SK-N-SH (cell line): ENCODE measurements at regions not wholly inside any gene's neighbourhood (a gene's known extent, or its start where the extent isn't known, plus 50 kb on each side); places are given as distances from the start of the nearest gene placed in this dataset.

Source experiments
- CTCF ChIA-PET: fragments of 300-600, 350-600 bp; formaldehyde crosslinking; extraction: SDS; loops from one replicate; lab custom pipeline; 2021; lab: Yijun Ruan, JAX
- POLR2A ChIA-PET: fragments of 350-600 bp; sonication (Branson Sonifier 250); formaldehyde crosslinking; extraction: SDS; loops from one replicate; lab custom pipeline; 2020; ENCODE audit warnings: antibody characterized with exemption, inconsistent platforms; lab: Yijun Ruan, JAX
- DNase-seq: peaks from one replicate; pipeline ENCODE4 v3.0.0; 2012
- H2AFZ ChIP-seq: fragments of 200-600 bp; sonication (generic); 2 replicates; pipeline ENCODE4 v1.8.1; 2016; ENCODE audit warnings: antibody characterized with exemption, mild to moderate bottlenecking, low read depth
- H3F3A ChIP-seq: fragments of 200-600 bp; sonication (generic); replicated peaks from 2 replicates; pipeline ENCODE3; 2016; ENCODE audit warnings: antibody characterized with exemption, mild to moderate bottlenecking; ENCODE audit not compliant: insufficient read depth
- H3K27ac ChIP-seq, 2 experiments: fragments of 200-500 bp in 1 of 2; fragments of 200-600 bp in 1 of 2; sonication (Bioruptor generic) in 1 of 2; sonication (generic), shearing (Covaris generic) in 1 of 2; 2 replicates each; pipeline versions ENCODE4 v1.5.1 to v1.6.1; 2014 to 2016; ENCODE audit warnings: low read depth in 2 of 2, inconsistent platforms in 1 of 2, low read length in 1 of 2, mild to moderate bottlenecking in 1 of 2, mixed read lengths in 1 of 2
- H3K27me3 ChIP-seq: fragments of 200-600 bp; sonication (generic), shearing (Covaris generic); 2 replicates; pipeline ENCODE4 v1.6.1; 2016; ENCODE audit warnings: mixed run types; ENCODE audit not compliant: insufficient read depth
- H3K36me3 ChIP-seq, 2 experiments: fragments of 200-500 bp in 1 of 2; fragments of 200-600 bp in 1 of 2; sonication (Bioruptor generic) in 1 of 2; sonication (generic) in 1 of 2; replicated peaks in 1 of 2; 2 replicates each; pipeline versions ENCODE3 to v1.5.1; 2014 to 2016; ENCODE audit warnings: low read length in 1 of 2, mild to moderate bottlenecking in 1 of 2; ENCODE audit not compliant: insufficient read depth in 2 of 2, control insufficient read depth in 1 of 2
- H3K4me1 ChIP-seq, 2 experiments: fragments of 200-500 bp in 1 of 2; fragments of 200-600 bp in 1 of 2; sonication (Bioruptor generic) in 1 of 2; sonication (generic), shearing (Covaris generic) in 1 of 2; 2 replicates each; pipeline versions ENCODE4 v1.5.1 to v1.6.1; 2014 to 2016; ENCODE audit warnings: low read depth in 1 of 2, low read length in 1 of 2, mixed run types in 1 of 2; ENCODE audit not compliant: insufficient read depth in 2 of 2, control insufficient read depth in 1 of 2
- H3K4me2 ChIP-seq: fragments of 200-600 bp; sonication (generic), shearing (Covaris generic); 2 replicates; pipeline ENCODE4 v1.6.1; 2017; ENCODE audit warnings: mixed run types
- H3K4me3 ChIP-seq, 2 experiments: fragments of 200-500 bp in 1 of 2; fragments of 200-600 bp in 1 of 2; sonication (Bioruptor generic) in 1 of 2; sonication (generic), shearing (Covaris generic) in 1 of 2; 2 replicates each; pipeline versions ENCODE4 v1.5.1 to v1.8.1; 2014 to 2016; ENCODE audit warnings: low read depth in 2 of 2, inconsistent platforms in 1 of 2, low read length in 1 of 2, mild to moderate bottlenecking in 1 of 2, mixed read lengths in 1 of 2, moderate library complexity in 1 of 2
- H3K79me2 ChIP-seq: fragments of 200-600 bp; sonication (generic); 2 replicates; pipeline ENCODE4 v1.8.1; 2017; ENCODE audit warnings: mild to moderate bottlenecking; ENCODE audit not compliant: insufficient read depth
- H3K9ac ChIP-seq: fragments of 200-600 bp; sonication (generic); 2 replicates; pipeline ENCODE4 v1.6.1; 2017; ENCODE audit warnings: mixed run types
- H3K9me2 ChIP-seq: fragments of 200-600 bp; sonication (generic); 2 replicates; pipeline ENCODE4 v1.6.1; 2017; ENCODE audit warnings: mixed run types
- H3K9me3 ChIP-seq: fragments of 200-600 bp; sonication (generic); 2 replicates; pipeline ENCODE4 v1.6.1; 2017; ENCODE audit warnings: mixed run types, mild to moderate bottlenecking, moderate library complexity
- H4K20me1 ChIP-seq: fragments of 200-600 bp; sonication (generic); 2 replicates; pipeline ENCODE4 v1.6.1; 2017; ENCODE audit warnings: mild to moderate bottlenecking, mixed run types; ENCODE audit not compliant: insufficient read depth
- ELF1 ChIP-seq: IDR thresholded peaks from 2 replicates; pipeline ENCODE4 v1.4.0; 2012
- EZH2phosphoT487 ChIP-seq: fragments of 200-600 bp; sonication (generic); IDR thresholded peaks from 2 replicates; pipeline ENCODE4 v1.6.1; 2017; ENCODE audit warnings: low read depth, mixed run types, mild to moderate bottlenecking, antibody characterized with exemption, moderate library complexity, borderline replicate concordance
- FOSL2 ChIP-seq: IDR thresholded peaks from 2 replicates; pipeline ENCODE4 v1.4.0; 2012; ENCODE audit warnings: low read depth, mild to moderate bottlenecking, moderate library complexity, borderline replicate concordance
- FOXM1 ChIP-seq: IDR thresholded peaks from 2 replicates; pipeline ENCODE4 v1.4.0; 2012; ENCODE audit warnings: low read depth, mild to moderate bottlenecking
- GATA2 ChIP-seq: sonication (generic); formaldehyde crosslinking; IDR thresholded peaks from 2 replicates; pipeline ENCODE4 v1.5.0; 2020; ENCODE audit warnings: mild to moderate bottlenecking, missing genetic modification reagents
- MEF2A ChIP-seq: IDR thresholded peaks from 2 replicates; pipeline ENCODE4 v1.4.0; 2012; ENCODE audit warnings: low read depth, borderline replicate concordance
- MXI1 ChIP-seq: IDR thresholded peaks from 2 replicates; pipeline ENCODE4 v1.6.1; 2012; ENCODE audit warnings: mild to moderate bottlenecking, low read depth, low read length, improper control_type of control experiment
- POLR2AphosphoS5 ChIP-seq: IDR thresholded peaks from 2 replicates; pipeline ENCODE4 v1.6.1; 2012; ENCODE audit warnings: low read depth, low read length
- RAD21 ChIP-seq: IDR thresholded peaks from 2 replicates; pipeline ENCODE4 v1.6.1; 2012; ENCODE audit warnings: mild to moderate bottlenecking, low read length
- SIN3A ChIP-seq: IDR thresholded peaks from 2 replicates; pipeline ENCODE4 v1.6.1; 2012; ENCODE audit warnings: low read depth, mild to moderate bottlenecking, low read length, moderate library complexity, borderline replicate concordance
- SMC3 ChIP-seq: IDR thresholded peaks from 2 replicates; pipeline ENCODE4 v1.6.1; 2012; ENCODE audit warnings: low read depth, low read length, improper control_type of control experiment
- TCF12 ChIP-seq: IDR thresholded peaks from 2 replicates; pipeline ENCODE4 v1.4.0; 2012
- TEAD4 ChIP-seq: IDR thresholded peaks from 2 replicates; pipeline ENCODE4 v1.4.0; 2012; ENCODE audit warnings: mild to moderate bottlenecking, borderline replicate concordance; ENCODE audit not compliant: insufficient read depth
- WGBS: methylation state at CpG from one replicate; pipeline ENCODE4 v1.1.6; 2017; ENCODE audit warnings: low lambda C conversion rate; 5-methylcytosine and 5-hydroxymethylcytosine counted together
- TF ChIP-seq, protein P1 (sequence below): IDR thresholded peaks from 2 replicates; pipeline ENCODE4 v1.4.0; 2012; ENCODE audit warnings: low read depth, borderline replicate concordance
- TF ChIP-seq, protein P2 (sequence below): IDR thresholded peaks from 2 replicates; pipeline ENCODE4 v1.4.0; 2012; ENCODE audit warnings: low read depth, borderline replicate concordance
- TF ChIP-seq, protein P3 (sequence below): fragments of 150-350 bp; IDR thresholded peaks from 2 replicates; pipeline ENCODE4 v1.6.1; 2016; ENCODE audit warnings: mild to moderate bottlenecking, low read depth, low read length
- TF ChIP-seq, protein P4 (sequence below): IDR thresholded peaks from 2 replicates; pipeline ENCODE4; 2012
- TF ChIP-seq, protein P5 (sequence below): IDR thresholded peaks from 2 replicates; pipeline ENCODE4 v1.4.0; 2012; ENCODE audit warnings: low read depth
- TF ChIP-seq, protein P6 (sequence below): IDR thresholded peaks from 2 replicates; pipeline ENCODE4 v1.6.1; 2012; ENCODE audit warnings: mild to moderate bottlenecking, low read depth, low read length, moderate library complexity

DNA sequence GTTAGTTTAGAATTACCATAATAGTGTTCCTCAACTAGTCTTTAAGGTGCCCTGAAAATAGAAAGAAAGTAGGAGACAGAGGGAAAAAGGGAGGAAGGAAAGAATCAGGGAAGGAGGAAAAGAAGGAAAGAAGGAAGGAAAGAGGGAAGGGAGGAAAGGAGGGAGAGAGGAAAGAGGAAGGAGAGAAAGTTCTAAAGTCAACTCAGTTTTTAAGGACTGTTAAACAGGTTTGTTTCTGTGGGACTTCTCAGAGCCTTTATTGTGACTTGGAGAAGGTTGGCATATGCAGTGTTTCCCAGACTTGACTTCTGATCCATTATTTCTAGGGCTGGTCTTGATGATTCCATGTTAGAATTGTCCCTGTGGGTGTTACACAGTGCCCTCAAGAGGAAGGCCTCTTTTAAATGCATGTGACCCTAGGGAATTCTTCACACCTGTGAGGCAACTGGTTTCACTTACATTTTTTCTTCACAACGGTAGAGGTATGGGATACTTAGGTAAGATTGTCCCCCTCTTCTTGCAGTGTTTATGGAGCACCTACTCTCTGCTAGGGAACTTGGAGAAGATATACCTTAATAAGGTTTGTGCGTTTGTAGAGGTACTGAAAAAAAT, 132.7 kb upstream of the GMDS start:
- H2AFZ ChIP-seq, result no peak overlapping the region
- no peaks in the 10 kb centered on the region; a peak in 1 of 4 replicates for H3K4me1 ChIP-seq
- no peak overlapping the region for H3K27ac ChIP-seq
- ChIA-PET POLR2A (no interaction called here), CTCF (no interaction called here)
- WGBS, result 76% methylated on average over 2 of the region's 2 CpGs
- H3K4me3 ChIP-seq, result no peak overlapping the region
- H3K9ac ChIP-seq, result no peak overlapping the region
- no peaks in the 10 kb centered on the region for H3K9me2 ChIP-seq
- TF ChIP-seq TCF12 (no peak), EZH2phosphoT487 (no peak), FOSL2 (no peak), MEF2A (no peak), SMC3 (no peak), TEAD4 (no peak), ELF1 (no peak), SIN3A (no peak), GATA2 (CRISPR knock-in tag) (no peak), POLR2AphosphoS5 (no peak), RAD21 (no peak), MXI1 (no peak), FOXM1 (no peak)
- TF ChIP-seq, protein P1, sequence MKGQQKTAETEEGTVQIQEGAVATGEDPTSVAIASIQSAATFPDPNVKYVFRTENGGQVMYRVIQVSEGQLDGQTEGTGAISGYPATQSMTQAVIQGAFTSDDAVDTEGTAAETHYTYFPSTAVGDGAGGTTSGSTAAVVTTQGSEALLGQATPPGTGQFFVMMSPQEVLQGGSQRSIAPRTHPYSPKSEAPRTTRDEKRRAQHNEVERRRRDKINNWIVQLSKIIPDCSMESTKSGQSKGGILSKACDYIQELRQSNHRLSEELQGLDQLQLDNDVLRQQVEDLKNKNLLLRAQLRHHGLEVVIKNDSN, result no peak
- TF ChIP-seq, protein P2, sequence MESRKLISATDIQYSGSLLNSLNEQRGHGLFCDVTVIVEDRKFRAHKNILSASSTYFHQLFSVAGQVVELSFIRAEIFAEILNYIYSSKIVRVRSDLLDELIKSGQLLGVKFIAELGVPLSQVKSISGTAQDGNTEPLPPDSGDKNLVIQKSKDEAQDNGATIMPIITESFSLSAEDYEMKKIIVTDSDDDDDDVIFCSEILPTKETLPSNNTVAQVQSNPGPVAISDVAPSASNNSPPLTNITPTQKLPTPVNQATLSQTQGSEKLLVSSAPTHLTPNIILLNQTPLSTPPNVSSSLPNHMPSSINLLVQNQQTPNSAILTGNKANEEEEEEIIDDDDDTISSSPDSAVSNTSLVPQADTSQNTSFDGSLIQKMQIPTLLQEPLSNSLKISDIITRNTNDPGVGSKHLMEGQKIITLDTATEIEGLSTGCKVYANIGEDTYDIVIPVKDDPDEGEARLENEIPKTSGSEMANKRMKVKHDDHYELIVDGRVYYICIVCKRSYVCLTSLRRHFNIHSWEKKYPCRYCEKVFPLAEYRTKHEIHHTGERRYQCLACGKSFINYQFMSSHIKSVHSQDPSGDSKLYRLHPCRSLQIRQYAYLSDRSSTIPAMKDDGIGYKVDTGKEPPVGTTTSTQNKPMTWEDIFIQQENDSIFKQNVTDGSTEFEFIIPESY, result no peak
- TF ChIP-seq, protein P3, sequence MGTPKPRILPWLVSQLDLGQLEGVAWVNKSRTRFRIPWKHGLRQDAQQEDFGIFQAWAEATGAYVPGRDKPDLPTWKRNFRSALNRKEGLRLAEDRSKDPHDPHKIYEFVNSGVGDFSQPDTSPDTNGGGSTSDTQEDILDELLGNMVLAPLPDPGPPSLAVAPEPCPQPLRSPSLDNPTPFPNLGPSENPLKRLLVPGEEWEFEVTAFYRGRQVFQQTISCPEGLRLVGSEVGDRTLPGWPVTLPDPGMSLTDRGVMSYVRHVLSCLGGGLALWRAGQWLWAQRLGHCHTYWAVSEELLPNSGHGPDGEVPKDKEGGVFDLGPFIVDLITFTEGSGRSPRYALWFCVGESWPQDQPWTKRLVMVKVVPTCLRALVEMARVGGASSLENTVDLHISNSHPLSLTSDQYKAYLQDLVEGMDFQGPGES, result no peak
- TF ChIP-seq, protein P4, sequence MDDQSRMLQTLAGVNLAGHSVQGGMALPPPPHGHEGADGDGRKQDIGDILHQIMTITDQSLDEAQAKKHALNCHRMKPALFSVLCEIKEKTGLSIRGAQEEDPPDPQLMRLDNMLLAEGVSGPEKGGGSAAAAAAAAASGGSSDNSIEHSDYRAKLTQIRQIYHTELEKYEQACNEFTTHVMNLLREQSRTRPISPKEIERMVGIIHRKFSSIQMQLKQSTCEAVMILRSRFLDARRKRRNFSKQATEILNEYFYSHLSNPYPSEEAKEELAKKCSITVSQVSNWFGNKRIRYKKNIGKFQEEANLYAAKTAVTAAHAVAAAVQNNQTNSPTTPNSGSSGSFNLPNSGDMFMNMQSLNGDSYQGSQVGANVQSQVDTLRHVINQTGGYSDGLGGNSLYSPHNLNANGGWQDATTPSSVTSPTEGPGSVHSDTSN, result no peak
- TF ChIP-seq, protein P5, sequence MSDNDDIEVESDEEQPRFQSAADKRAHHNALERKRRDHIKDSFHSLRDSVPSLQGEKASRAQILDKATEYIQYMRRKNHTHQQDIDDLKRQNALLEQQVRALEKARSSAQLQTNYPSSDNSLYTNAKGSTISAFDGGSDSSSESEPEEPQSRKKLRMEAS, result no peak
- TF ChIP-seq, protein P6, sequence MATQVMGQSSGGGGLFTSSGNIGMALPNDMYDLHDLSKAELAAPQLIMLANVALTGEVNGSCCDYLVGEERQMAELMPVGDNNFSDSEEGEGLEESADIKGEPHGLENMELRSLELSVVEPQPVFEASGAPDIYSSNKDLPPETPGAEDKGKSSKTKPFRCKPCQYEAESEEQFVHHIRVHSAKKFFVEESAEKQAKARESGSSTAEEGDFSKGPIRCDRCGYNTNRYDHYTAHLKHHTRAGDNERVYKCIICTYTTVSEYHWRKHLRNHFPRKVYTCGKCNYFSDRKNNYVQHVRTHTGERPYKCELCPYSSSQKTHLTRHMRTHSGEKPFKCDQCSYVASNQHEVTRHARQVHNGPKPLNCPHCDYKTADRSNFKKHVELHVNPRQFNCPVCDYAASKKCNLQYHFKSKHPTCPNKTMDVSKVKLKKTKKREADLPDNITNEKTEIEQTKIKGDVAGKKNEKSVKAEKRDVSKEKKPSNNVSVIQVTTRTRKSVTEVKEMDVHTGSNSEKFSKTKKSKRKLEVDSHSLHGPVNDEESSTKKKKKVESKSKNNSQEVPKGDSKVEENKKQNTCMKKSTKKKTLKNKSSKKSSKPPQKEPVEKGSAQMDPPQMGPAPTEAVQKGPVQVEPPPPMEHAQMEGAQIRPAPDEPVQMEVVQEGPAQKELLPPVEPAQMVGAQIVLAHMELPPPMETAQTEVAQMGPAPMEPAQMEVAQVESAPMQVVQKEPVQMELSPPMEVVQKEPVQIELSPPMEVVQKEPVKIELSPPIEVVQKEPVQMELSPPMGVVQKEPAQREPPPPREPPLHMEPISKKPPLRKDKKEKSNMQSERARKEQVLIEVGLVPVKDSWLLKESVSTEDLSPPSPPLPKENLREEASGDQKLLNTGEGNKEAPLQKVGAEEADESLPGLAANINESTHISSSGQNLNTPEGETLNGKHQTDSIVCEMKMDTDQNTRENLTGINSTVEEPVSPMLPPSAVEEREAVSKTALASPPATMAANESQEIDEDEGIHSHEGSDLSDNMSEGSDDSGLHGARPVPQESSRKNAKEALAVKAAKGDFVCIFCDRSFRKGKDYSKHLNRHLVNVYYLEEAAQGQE, result no peak
- DNase-seq, result no peak
- H3K79me2 ChIP-seq, result no peaks in the 10 kb centered on the region
- no peaks in the 10 kb centered on the region for H3K27me3 ChIP-seq
- H4K20me1 ChIP-seq, result no peaks in the 10 kb centered on the region
- H3K36me3 ChIP-seq, result no peaks in the 10 kb centered on the region
- no peaks in the 10 kb centered on the region for H3F3A ChIP-seq
- H3K9me3 ChIP-seq, result no peaks in the 10 kb centered on the region
- H3K4me2 ChIP-seq, result no peak overlapping the region
